GM19468 (cell line): ENCODE measurements at regions not wholly inside any gene's neighbourhood (a gene's known extent, or its start where the extent isn't known, plus 50 kb on each side); places are given as distances from the start of the nearest gene placed in this dataset.
"Not testable (repeated sequence)": the region's sequence is repeated elsewhere in the genome, so short reads cannot be mapped to it uniquely, and the experiment has no call there.

ENCODE experiments used
- ATAC-seq: cut with Tn5 transposase; IDR thresholded peaks from one replicate; pipeline ENCODE4 v1.9.1; 2021; ENCODE audit warnings: mild to moderate bottlenecking, moderate library complexity, moderate number of reproducible peaks; ENCODE audit not compliant: unreplicated experiment; ENCODE audit errors: extremely low read depth

GRCh38 chr11:116055064-116055463, 550.8 kb upstream of the CADM1 start:
- no peak for ATAC-seq

GRCh38 chr11:116053548-116053919, 549.3 kb upstream of the CADM1 start:
- ATAC-seq, result no peak

- no peak for ATAC-seq
Observed at GRCh38 chr11:116052603-116053547, 548.7 kb upstream of the CADM1 start.

- ATAC-seq, result no peak
Observed at GRCh38 chr11:116051494-116051893, 547.3 kb upstream of the CADM1 start.

- ATAC-seq, result no peak
Observed at GRCh38 chr11:116049383-116049782, 545.2 kb upstream of the CADM1 start.

- ATAC-seq, result no peak
Observed at GRCh38 chr11:116046127-116046526, 541.9 kb upstream of the CADM1 start.

GRCh38 chr11:116044941-116045340, 540.7 kb upstream of the CADM1 start:
- no peak for ATAC-seq

- ATAC-seq, result no peak
Observed at GRCh38 chr11:116044520-116044919, 540.3 kb upstream of the CADM1 start.

- no peak for ATAC-seq
Observed at GRCh38 chr11:116043857-116044256, 539.6 kb upstream of the CADM1 start.

GRCh38 chr11:116043059-116043458, 538.8 kb upstream of the CADM1 start:
- ATAC-seq, result not testable (repeated sequence)

GRCh38 chr11:116042146-116042545, 537.9 kb upstream of the CADM1 start:
- no peak for ATAC-seq

GRCh38 chr11:116037861-116038260, 533.6 kb upstream of the CADM1 start:
- ATAC-seq, result no peak

- no peak for ATAC-seq
Observed at GRCh38 chr11:116035977-116036376, 531.8 kb upstream of the CADM1 start.

- no peak for ATAC-seq
Observed at GRCh38 chr11:116033931-116034553, 529.8 kb upstream of the CADM1 start.

- ATAC-seq, result no peak
Observed at GRCh38 chr11:116030697-116031331, 526.6 kb upstream of the CADM1 start.

GRCh38 chr11:116028506-116028905, 524.3 kb upstream of the CADM1 start:
- ATAC-seq, result not testable (repeated sequence)

- no peak for ATAC-seq
Observed at GRCh38 chr11:115999437-115999836, 495.2 kb upstream of the CADM1 start.

- no peak for ATAC-seq
Observed at GRCh38 chr11:115996808-115997188, 492.6 kb upstream of the CADM1 start.

GRCh38 chr11:115996125-115996807, 492.1 kb upstream of the CADM1 start:
- peak; percentile 99 for ATAC-seq

- no peak for ATAC-seq
Observed at GRCh38 chr11:115993590-115993989, 489.4 kb upstream of the CADM1 start.
